CD4-positive, alpha-beta memory T cell (primary cell): ENCODE measurements at regions not wholly inside any gene's neighbourhood (a gene's known extent, or its start where the extent isn't known, plus 50 kb on each side); places are given as distances from the start of the nearest gene placed in this dataset.
"Not testable (repeated sequence)": the region's sequence is repeated elsewhere in the genome, so short reads cannot be mapped to it uniquely, and the experiment has no call there.

Source experiments
- CTCF ChIA-PET: fragments of 350-600 bp; sonication (Branson Sonifier 250); formaldehyde crosslinking; loops from one replicate; lab custom pipeline; 2021; ENCODE audit warnings: inconsistent platforms; ENCODE audit not compliant: partially characterized antibody; lab: Charles Lee
- POLR2A ChIA-PET: fragments of 350-600 bp; sonication (Branson Sonifier 250); formaldehyde crosslinking; loops from one replicate; lab custom pipeline; 2021; ENCODE audit not compliant: partially characterized antibody; lab: Charles Lee
- DNase-seq, 5 donors: peaks; one replicate each; pipeline versions ENCODE4 v3.0.0 to v3.0.0-alpha.2; 2020 to 2022; ENCODE audit warnings: mixed read lengths in 1 of 5
- H3K27ac ChIP-seq: one replicate; pipeline ENCODE4 v1.7.0; 2013; ENCODE audit warnings: low read depth, low read length
- H3K27me3 ChIP-seq: 2 replicates; pipeline ENCODE4 v1.7.0; 2013; ENCODE audit warnings: mild to moderate bottlenecking, low read length, moderate library complexity; ENCODE audit not compliant: insufficient read depth
- H3K36me3 ChIP-seq: 2 replicates; pipeline ENCODE4 v1.7.0; 2013; ENCODE audit warnings: mild to moderate bottlenecking, low read length, moderate library complexity; ENCODE audit not compliant: insufficient read depth
- H3K4me1 ChIP-seq: 2 replicates; pipeline ENCODE4 v1.7.0; 2013; ENCODE audit warnings: mild to moderate bottlenecking, low read length, moderate library complexity; ENCODE audit not compliant: insufficient read depth
- H3K4me3 ChIP-seq, 2 donors: one replicate each; pipeline ENCODE4 v1.7.0; 2013; ENCODE audit warnings: low read length in 2 of 2, mild to moderate bottlenecking in 1 of 2
- H3K9me3 ChIP-seq, 2 donors: one replicate each; pipeline ENCODE4 v1.7.0; 2013; ENCODE audit warnings: low read length in 2 of 2, control low read depth in 1 of 2; ENCODE audit not compliant: control insufficient read depth in 1 of 2
- H3K27ac Mint-ChIP-seq, 7 donors: one replicate each; pipeline ENCODE4 v1.8.0; 2020 to 2021; ENCODE audit warnings: mixed read lengths in 7 of 7, mild to moderate bottlenecking in 6 of 7, inconsistent platforms in 3 of 7, moderate library complexity in 3 of 7
- H3K27me3 Mint-ChIP-seq, 2 donors: one replicate each; pipeline ENCODE4 v1.8.0; 2020 to 2021; ENCODE audit warnings: mixed read lengths in 2 of 2
- H3K36me3 Mint-ChIP-seq, 2 donors: one replicate each; pipeline ENCODE4 v1.8.0; 2020 to 2021; ENCODE audit warnings: mixed read lengths in 2 of 2, inconsistent platforms in 1 of 2, mild to moderate bottlenecking in 1 of 2
- H3K4me1 Mint-ChIP-seq, 4 donors: one replicate each; pipeline ENCODE4 v1.8.0; 2020 to 2021; ENCODE audit warnings: mixed read lengths in 4 of 4, mild to moderate bottlenecking in 1 of 4
- H3K4me3 Mint-ChIP-seq, 8 donors: one replicate each; pipeline ENCODE4 v1.8.0; 2020 to 2021; ENCODE audit warnings: mixed read lengths in 8 of 8, mild to moderate bottlenecking in 7 of 8, moderate library complexity in 6 of 8, inconsistent platforms in 3 of 8
- H3K9me3 Mint-ChIP-seq, 8 donors: one replicate each; pipeline ENCODE4 v1.8.0; 2020 to 2021; ENCODE audit warnings: mixed read lengths in 8 of 8, mild to moderate bottlenecking in 5 of 8, inconsistent platforms in 3 of 8, moderate library complexity in 1 of 8
- intact Hi-C: fragments of 100-400 bp; cut with micrococcal nuclease; formaldehyde crosslinking; loops from one replicate; pipeline ENCODE4 v1.15.1; 2023

DNA sequence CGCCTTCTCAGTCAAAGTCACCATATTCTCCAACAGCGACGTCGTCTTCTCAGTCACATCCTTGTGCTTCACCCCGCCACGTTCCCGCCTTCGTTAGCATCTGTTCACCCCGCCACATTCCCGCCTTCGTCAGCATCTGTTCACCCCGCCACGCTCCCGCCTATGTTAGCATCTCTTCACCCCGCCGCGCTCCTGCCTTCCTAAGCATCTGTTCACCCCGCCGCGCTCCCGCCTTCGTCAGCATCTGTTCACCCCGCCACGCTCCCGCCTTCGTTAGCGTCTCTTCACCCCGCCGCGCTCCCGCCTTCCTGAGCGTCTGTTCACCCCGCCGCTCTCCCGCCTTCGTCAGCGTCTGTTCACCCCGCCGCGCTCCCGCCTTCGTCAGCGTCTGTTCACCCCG lies 816.4 kb upstream of the TPTE start:
- H3K4me3 ChIP-seq, POLR2A ChIA-PET, intact Hi-C loops, H3K9me3 ChIP-seq, DNase-seq, H3K27me3 ChIP-seq, H3K27ac ChIP-seq, H3K27ac Mint-ChIP-seq, CTCF ChIA-PET, H3K4me1 Mint-ChIP-seq, H3K27me3 Mint-ChIP-seq, H3K4me3 Mint-ChIP-seq, H3K4me1 ChIP-seq, H3K36me3 Mint-ChIP-seq, H3K9me3 Mint-ChIP-seq, H3K36me3 ChIP-seq: not testable (repeated sequence)

DNA sequence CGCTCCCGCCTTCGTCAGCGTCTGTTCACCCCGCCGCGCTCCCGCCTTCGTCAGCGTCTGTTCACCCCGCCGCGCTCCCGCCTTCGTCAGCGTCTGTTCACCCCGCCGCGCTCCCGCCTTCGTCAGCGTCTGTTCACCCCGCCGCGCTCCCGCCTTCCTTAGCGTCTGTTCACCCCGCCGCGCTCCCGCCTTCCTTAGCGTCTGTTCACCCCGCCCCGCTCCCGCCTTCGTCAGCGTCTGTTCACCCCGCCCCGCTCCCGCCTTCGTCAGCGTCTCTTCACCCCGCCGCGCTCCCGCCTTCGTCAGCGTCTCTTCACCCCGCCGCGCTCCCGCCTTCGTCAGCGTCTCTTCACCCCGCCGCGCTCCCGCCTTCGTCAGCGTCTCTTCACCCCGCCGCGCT lies 815.9 kb upstream of the TPTE start:
- H3K4me3 Mint-ChIP-seq, DNase-seq, POLR2A ChIA-PET, H3K27me3 Mint-ChIP-seq, H3K4me1 Mint-ChIP-seq, intact Hi-C loops, CTCF ChIA-PET, H3K4me1 ChIP-seq, H3K4me3 ChIP-seq, H3K27ac Mint-ChIP-seq, H3K9me3 ChIP-seq, H3K27ac ChIP-seq, H3K36me3 ChIP-seq, H3K9me3 Mint-ChIP-seq, H3K36me3 Mint-ChIP-seq, H3K27me3 ChIP-seq: not testable (repeated sequence)

DNA sequence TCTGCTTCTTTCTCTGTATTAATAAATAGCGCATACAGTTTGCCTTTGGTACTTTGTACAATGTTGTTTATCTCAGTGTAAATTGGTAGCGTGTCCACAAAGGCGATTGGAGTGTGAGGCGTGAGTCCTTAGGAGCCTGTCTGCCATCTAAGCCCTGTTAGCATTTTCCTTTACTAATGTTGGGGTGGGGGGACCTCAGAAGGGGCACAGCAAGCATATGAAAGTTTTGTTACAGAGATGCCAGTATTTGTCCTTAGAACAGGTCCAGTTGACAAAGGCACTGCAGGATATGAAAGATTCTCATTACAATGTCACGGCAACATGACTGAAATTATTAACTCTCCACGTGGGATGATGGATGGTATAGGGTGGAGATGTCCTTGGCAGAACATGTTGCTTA lies 796.8 kb upstream of the TPTE start:
- H3K36me3 ChIP-seq, DNase-seq, H3K27ac Mint-ChIP-seq, H3K4me3 ChIP-seq, H3K27me3 ChIP-seq, H3K27ac ChIP-seq, CTCF ChIA-PET, H3K36me3 Mint-ChIP-seq, H3K9me3 ChIP-seq, H3K27me3 Mint-ChIP-seq, H3K4me1 ChIP-seq, H3K4me3 Mint-ChIP-seq, intact Hi-C loops, H3K4me1 Mint-ChIP-seq, POLR2A ChIA-PET: not testable (repeated sequence)
- H3K9me3 Mint-ChIP-seq, result peaks cover 3 to 37% (median 22%) of the 10 kb centered on the region in 8 donors

DNA sequence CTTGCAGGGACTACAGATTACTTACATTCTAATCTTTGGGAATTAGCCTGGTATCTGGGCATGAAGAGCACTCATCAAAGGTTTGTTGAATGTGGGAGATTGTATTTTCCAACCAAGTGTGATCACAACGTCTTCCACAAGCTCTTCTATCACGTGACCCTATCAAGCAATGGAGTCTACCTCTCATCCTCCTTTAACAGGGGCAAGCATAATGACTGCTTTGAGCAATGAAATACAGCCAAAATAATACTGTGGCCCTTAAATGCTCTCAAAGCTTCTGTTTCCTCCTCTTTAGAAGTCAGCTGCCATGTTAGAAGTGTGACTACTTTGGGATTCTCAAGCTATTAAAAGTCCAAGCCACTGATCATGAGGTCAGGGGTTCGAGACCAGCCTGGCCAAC lies 794.2 kb upstream of the TPTE start:
- H3K36me3 Mint-ChIP-seq, H3K27ac ChIP-seq, H3K27me3 Mint-ChIP-seq, H3K27me3 ChIP-seq, CTCF ChIA-PET, H3K4me1 ChIP-seq, H3K4me3 Mint-ChIP-seq, H3K27ac Mint-ChIP-seq, H3K4me3 ChIP-seq, H3K36me3 ChIP-seq, intact Hi-C loops, H3K4me1 Mint-ChIP-seq, DNase-seq, H3K9me3 ChIP-seq, POLR2A ChIA-PET: not testable (repeated sequence)
- peaks cover 3 to 35% (median 22%) of the 10 kb centered on the region in 8 donors for H3K9me3 Mint-ChIP-seq

DNA sequence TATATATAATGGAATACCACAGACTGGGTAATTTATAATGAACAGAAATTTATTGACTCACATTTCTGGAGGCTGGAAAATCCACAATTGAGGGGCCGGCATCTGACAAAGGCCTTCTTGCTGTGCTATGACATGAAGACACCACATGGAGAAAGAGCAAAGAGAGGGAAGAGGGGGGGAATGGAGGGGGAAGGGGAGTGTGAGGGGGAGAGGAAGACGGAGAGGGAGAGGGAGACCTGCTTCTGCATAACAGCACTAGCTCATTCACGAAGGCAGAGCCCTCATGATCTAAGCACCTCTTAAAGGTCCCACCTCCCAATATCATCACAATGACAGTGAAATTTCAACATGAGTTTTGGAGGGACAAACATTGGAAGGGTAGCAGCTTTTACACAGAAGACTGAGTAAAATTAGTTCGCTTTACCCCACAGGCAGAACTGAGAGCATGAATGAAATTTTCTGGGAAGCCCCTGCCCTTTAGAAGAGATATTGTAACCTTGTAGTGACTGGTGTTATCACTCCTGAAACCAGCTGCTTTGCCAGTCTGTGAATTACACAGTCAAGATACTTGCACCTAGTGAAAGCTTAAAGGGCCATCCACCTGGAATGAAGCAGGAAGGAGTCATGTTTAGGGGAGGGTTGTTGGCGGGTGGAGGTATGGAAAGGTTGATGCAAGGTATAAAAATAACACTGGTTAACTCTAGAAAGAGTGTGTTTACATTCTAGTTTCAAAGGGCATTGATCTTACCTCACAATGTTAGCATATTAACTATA lies 793.0 kb upstream of the TPTE start:
- H3K9me3 ChIP-seq, H3K4me3 Mint-ChIP-seq, H3K27me3 ChIP-seq, H3K27ac ChIP-seq, CTCF ChIA-PET, H3K36me3 ChIP-seq, H3K4me3 ChIP-seq, DNase-seq, POLR2A ChIA-PET, H3K4me1 ChIP-seq, H3K27ac Mint-ChIP-seq, intact Hi-C loops, H3K27me3 Mint-ChIP-seq, H3K36me3 Mint-ChIP-seq, H3K4me1 Mint-ChIP-seq: not testable (repeated sequence)
- H3K9me3 Mint-ChIP-seq, result peaks cover 3 to 35% (median 22%) of the 10 kb centered on the region in 8 donors

DNA sequence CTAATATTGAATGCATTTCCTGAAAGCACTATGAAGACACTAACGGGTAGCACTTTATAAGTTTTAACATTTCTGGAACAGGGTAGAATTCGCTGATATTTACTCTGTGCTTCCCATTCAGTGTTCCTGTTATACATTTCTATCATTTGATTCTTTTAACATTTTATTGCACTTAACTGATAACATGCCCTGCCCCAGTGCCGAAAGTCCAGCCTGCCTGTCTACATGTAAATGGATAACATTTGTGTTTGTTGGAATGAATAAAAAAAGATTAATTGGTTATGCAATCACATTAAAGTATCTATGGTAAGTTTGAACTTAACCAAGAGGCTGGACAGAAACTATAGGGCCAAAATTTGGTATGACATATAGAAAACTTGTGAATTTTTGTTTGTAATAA lies 790.5 kb upstream of the TPTE start:
- intact Hi-C loops, result no loop called here
- no peaks in the 10 kb centered on the region for H3K4me1 Mint-ChIP-seq

DNA sequence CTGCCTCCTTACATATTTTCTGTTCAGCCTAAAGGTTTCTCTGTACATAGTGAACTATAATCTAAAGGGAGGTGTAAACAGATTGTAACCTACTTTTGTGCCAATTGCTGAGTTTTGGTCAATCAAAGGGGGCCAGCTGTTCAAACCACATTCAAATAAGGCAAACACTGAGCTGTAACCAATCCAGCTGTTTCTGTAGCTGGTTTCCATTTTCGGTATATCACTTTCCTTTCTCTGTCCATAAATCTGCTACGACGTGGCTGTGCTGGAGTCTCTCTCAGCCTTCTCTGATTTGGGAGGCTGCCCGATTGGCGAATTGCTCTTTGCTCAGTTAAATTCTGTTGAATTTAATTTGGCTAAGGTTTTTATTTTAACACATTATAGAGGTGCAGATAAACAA lies 790.1 kb upstream of the TPTE start:
- H3K9me3 ChIP-seq, H3K27ac Mint-ChIP-seq, H3K36me3 ChIP-seq, H3K27ac ChIP-seq, H3K4me3 Mint-ChIP-seq, H3K27me3 ChIP-seq, H3K27me3 Mint-ChIP-seq, H3K4me1 Mint-ChIP-seq, POLR2A ChIA-PET, CTCF ChIA-PET, DNase-seq, intact Hi-C loops, H3K4me1 ChIP-seq, H3K36me3 Mint-ChIP-seq, H3K4me3 ChIP-seq: not testable (repeated sequence)
- peaks cover 3 to 23% (median 11%) of the 10 kb centered on the region in 8 donors for H3K9me3 Mint-ChIP-seq

More for the DNA sequence above, 790.5 kb upstream of the TPTE start:
- peaks cover 0 to 3% of the 10 kb centered on the region in 2 donors for H3K9me3 ChIP-seq
- Mint-ChIP-seq H3K27ac (no peak overlapping the region), H3K9me3 (peaks cover 3 to 24% (median 11%) of the 10 kb centered on the region in 8 donors), H3K36me3 (no peaks in the 10 kb centered on the region), H3K4me3 (no peak overlapping the region), H3K27me3 (no peaks in the 10 kb centered on the region)
- CTCF ChIA-PET, result no interaction called here
- POLR2A ChIA-PET, result no interaction called here
- no peaks in the 10 kb centered on the region for H3K4me1 ChIP-seq
- no peaks in the 10 kb centered on the region for H3K27me3 ChIP-seq
- DNase-seq, result no peak
- no peak overlapping the region for H3K27ac ChIP-seq
- no peak overlapping the region for H3K4me3 ChIP-seq
- no peaks in the 10 kb centered on the region for H3K36me3 ChIP-seq

DNA sequence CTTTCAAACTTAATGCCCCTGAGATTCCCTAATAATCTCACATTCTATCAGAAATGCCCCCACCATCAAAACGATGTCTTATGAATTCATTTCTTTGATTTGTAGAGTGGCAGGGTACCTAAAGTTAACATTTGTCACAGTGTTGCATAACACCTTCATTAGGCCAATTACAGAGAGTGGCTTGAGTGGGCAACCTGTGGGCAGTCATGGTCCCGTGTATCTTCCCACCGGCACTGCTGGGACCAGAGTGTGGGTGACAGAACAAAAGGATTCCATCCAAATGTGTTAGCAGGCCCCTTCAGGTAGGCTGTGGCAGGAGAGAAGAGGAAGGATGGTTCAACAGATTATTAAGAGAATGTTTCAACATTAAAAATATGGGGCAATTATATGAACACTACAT lies 788.8 kb upstream of the TPTE start:
- H3K27ac Mint-ChIP-seq, H3K36me3 Mint-ChIP-seq, H3K27ac ChIP-seq, H3K4me3 Mint-ChIP-seq, POLR2A ChIA-PET, H3K36me3 ChIP-seq, H3K27me3 Mint-ChIP-seq, H3K9me3 ChIP-seq, DNase-seq, CTCF ChIA-PET, H3K27me3 ChIP-seq, H3K4me1 ChIP-seq, H3K4me1 Mint-ChIP-seq, intact Hi-C loops, H3K4me3 ChIP-seq: not testable (repeated sequence)
- peaks cover 0 to 16% (median 6%) of the 10 kb centered on the region in 8 donors for H3K9me3 Mint-ChIP-seq
